ENCODE measurements at regions not wholly inside any gene's neighbourhood (a gene's known extent, or its start where the extent isn't known, plus 50 kb on each side); places are given as distances from the start of the nearest gene placed in this dataset.

- TF ChIP-seq CTCF (IDR thresholded peaks at IDR 0.05; ENCODE audit: low read depth, low read length) = no peak
- no peak for TF ChIP-seq EZH2phosphoT487 (IDR thresholded peaks at IDR 0.05; ENCODE audit: low read depth)
Measured at GRCh38 chr2:12951657-12951973, 234.9 kb downstream of the TRIB2 start.

Data from OCI-LY3 (cell line).